ENCODE measurements at regions not wholly inside any gene's neighbourhood (a gene's known extent, or its start where the extent isn't known, plus 50 kb on each side); places are given as distances from the start of the nearest gene placed in this dataset.

DNA sequence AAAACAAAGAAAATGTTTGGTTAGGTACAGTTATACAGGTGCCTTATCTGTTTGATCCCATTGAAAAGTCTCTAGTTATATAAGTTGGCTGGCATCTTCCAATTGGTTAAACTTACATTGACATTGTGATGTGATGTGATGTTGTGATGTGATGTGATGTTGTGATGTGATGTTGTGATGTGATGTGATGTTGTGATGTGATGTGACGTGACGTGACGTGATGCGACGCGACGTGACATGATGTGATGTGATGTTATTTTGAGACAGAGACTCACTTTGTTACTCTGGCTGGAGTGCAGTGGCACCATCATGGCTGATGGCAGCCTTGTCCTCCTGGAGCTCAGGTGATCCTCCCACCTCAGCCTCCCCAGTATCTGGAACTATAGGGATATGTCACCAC is 507.6 kb downstream of the HAO1 start (continued):
- TF ChIP-seq ZNF462 (CRISPR knock-in tag; IDR thresholded peaks at IDR 0.05) (no peak), REST (IDR thresholded peaks at IDR 0.05; ENCODE audit: unreplicated experiment) (no peak), ZNF114 (CRISPR knock-in tag; IDR thresholded peaks at IDR 0.05) (no peak), STAT1 (IDR thresholded peaks at IDR 0.05; ENCODE audit: unreplicated experiment) (no peak), EZH2phosphoT487 (IDR thresholded peaks at IDR 0.05; ENCODE audit: unreplicated experiment) (no peak), EZH2 (IDR thresholded peaks at IDR 0.05; ENCODE audit: low read depth, unreplicated experiment) (no peak), JUNB (IDR thresholded peaks at IDR 0.05; ENCODE audit: unreplicated experiment) (no peak), CREB1 (CRISPR knock-in tag; IDR thresholded peaks at IDR 0.05; ENCODE audit: low read depth) (no peak), POLR2AphosphoS5 (IDR thresholded peaks at IDR 0.05; ENCODE audit: low read depth) (no peak), ZNF331 (CRISPR knock-in tag; IDR thresholded peaks at IDR 0.05; ENCODE audit: low read depth) (no peak)
- TF ChIP-seq, protein P1, sequence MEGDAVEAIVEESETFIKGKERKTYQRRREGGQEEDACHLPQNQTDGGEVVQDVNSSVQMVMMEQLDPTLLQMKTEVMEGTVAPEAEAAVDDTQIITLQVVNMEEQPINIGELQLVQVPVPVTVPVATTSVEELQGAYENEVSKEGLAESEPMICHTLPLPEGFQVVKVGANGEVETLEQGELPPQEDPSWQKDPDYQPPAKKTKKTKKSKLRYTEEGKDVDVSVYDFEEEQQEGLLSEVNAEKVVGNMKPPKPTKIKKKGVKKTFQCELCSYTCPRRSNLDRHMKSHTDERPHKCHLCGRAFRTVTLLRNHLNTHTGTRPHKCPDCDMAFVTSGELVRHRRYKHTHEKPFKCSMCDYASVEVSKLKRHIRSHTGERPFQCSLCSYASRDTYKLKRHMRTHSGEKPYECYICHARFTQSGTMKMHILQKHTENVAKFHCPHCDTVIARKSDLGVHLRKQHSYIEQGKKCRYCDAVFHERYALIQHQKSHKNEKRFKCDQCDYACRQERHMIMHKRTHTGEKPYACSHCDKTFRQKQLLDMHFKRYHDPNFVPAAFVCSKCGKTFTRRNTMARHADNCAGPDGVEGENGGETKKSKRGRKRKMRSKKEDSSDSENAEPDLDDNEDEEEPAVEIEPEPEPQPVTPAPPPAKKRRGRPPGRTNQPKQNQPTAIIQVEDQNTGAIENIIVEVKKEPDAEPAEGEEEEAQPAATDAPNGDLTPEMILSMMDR (conservative IDR thresholded peaks at IDR 0.05; ENCODE audit: low read depth in 2 of 2) = no peak

All from GM23338 (cell line).